ENCODE measurements at regions not wholly inside any gene's neighbourhood (a gene's known extent, or its start where the extent isn't known, plus 50 kb on each side); places are given as distances from the start of the nearest gene placed in this dataset.

DNA sequence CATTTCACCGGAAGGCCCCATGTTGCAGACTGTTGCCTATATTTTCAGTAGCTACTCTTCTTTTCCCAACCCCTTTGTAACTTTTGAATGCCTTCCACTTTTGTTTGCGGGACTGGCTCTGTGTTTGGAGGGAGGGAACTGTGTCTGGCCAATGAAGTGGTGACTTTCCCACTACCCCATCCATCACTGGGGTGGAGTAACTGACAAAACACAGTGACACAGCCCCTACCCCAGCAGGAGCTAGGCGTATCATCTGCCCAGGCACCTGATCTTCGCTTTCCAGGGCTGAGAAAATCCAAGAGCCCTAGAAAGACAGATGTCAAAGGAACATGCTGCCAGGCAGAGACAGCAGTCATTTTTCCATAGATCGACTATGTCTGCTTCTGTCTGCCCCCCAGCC is 710.6 kb upstream of the CELF2 start:
- TF ChIP-seq POLR2A (IDR thresholded peaks at IDR 0.05) (no peak), CTCF (IDR thresholded peaks at IDR 0.05) (no peak)

Measured in esophagus squamous epithelium (tissue), 4 donors.